ENCODE measurements at regions not wholly inside any gene's neighbourhood (a gene's known extent, or its start where the extent isn't known, plus 50 kb on each side); places are given as distances from the start of the nearest gene placed in this dataset.
"Not testable (repeated sequence)": the region's sequence is repeated elsewhere in the genome, so short reads cannot be mapped to it uniquely, and the experiment has no call there.

DNA sequence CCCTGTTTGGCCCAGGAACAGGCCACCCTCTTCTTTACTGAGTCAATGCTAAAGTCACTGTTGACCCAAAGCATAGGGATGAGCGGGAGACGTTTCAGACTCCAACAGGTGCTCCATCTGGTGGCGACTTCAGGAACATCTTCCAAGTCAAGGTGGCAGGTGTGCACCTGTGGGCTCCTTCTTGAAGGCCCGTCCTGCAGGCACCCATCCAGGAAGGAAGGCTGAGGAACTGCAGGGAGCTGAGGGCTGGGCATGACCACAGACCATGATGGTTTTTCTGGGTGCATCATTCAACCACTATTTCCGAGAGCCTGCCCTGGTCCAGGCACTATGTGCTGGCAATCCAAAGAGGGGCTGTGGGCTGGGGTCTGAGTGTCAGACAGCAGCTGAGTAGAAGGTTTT is 142.8 kb downstream of the NDUFA10 start:
- DNase-seq, result peak; percentile 6

DNA sequence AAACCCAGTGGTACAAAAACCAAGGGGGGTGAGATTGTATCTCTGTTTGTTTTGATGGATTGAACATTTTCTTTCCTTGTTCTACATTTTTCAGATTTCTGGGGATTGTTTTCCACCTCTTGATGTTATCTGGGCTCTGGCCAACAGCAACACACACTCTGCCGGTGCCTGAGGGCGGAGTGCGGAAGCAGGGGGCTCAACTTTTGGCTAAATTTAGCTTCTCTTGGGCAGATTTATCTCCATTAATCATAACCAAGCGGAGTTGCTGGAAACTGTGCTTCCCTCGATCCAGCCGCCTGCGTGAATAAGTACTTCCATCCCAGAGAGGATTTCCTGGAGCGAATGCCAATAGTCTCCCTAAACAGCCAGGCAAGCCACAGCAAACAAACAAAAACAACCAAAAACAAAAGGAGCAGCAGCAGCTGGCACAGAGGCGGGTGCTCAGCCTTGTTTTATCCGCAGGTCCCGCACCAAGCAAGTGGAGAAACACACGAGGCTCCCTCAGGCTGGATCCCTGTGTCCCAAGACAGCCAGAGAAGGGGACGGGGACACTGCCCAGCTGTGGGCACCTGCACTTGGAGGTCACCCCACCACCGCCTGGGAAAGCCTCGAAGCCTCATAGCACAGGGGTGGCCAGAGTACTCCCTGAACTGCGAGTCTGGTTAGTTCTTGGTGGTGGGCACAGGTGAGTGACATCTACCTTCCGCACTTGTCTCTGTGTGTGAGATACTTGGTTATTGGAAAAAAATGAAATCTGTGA is 143.4 kb downstream of the NDUFA10 start:
- peak; percentile 3 for DNase-seq

DNA sequence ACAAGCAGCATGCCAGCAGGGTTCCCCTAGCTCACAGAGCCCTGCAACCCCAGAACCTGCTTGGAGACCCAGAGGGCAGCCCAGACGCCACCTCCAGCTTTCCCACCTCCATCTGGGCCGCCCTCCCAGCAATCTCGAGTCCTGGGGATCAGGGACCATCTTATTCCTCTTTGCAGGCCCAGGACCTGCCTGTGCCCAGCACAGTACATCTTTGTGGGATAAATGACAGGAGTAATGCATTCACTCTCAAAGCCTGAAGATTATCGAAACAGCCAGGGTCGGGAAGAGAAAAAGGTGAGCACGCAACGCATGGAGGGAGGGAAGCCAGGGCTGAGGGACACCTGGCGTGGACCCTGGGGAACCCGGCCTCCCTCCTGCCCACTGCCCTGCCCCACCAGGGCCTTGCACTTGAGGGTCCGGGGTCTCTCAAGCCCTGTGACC is 144.1 kb downstream of the NDUFA10 start:
- DNase-seq, result no peak

DNA sequence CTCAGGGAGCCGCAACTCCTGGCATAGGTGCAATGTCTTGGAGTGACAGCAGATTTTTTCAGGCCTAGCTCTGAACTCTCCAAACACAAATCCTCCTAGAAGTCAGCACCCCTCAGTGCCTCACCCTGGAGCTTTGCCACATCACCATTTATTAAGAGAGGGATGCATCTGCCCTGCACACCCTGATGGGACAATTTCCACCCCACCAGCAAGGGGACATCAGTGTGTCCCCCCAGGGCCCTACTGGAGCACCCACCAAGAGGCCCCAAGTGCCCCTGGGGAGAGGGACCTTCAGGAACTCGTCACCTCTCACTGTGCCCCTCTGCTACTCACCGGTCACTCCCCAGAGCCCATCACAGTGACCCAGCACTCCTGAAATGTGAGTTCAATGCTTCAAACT is 144.7 kb downstream of the NDUFA10 start:
- no peak for DNase-seq

DNA sequence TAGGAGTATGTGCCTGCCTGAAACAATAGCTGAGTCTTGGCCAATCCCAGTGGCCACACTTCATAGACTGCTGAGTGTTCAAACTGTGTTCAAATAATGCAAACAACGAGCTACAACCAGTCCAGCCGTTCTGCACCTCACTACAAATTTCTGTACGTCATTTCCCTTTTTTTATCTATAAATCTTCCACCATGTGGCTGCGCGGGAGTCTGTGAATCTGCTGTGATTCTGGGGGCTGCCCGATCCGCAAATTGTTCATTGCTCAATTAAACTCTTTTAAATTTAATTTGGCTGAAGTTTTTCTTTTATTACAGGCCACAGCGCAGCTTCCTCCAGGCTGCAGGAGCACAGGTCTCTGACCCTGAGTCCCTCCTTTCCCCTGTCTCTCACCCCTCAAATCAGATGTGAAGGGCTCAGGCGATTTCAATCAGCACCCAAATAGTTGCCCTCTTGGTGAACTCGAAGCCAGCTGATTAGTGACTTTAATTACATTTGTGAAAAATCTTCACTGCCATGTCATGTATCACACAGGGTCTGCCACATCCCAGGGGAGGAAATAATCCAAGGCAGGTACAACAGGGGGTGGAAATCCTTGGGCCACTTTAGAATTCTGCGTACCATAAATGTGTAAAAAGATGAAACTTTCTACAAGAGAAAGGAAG is 145.6 kb downstream of the NDUFA10 start:
- DNase-seq, result no peak

DNA sequence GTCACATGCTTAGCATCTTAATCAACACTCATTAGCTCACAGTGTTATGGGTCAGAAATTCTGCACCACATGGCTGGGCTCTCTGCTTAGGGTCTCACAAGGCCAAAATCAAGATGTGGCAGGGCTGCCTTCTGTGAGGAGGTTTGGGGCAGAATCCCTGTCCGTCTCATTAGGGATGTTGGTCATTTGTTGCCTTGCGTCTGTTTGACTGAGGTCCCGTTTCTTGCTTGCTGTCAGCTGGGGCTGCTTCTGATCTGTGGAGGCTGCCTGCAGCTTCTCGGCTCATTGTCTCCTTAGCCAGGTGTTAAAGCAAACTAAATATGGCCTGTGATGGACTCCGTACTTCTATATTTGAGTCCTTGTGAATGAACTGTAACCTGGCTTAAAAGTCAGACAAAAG is 146.5 kb downstream of the NDUFA10 start:
- DNase-seq, result no peak

DNA sequence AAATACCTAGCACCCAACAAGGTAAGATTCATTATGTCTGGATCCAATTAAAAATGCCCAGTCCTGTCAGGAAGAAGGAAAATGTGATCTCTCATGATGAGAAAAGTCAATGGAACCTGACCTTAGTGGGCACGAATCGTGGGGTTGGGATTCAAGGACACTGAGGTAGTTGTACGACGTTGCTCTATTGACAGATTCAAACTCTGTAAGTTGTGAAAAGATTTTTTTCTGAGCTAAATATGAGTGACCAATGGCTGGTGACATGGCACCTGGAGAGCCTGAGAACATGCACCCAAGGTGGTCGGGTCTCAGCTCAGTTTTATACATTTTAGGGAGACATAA is 148.2 kb downstream of the NDUFA10 start:
- DNase-seq, result no peak

DNA sequence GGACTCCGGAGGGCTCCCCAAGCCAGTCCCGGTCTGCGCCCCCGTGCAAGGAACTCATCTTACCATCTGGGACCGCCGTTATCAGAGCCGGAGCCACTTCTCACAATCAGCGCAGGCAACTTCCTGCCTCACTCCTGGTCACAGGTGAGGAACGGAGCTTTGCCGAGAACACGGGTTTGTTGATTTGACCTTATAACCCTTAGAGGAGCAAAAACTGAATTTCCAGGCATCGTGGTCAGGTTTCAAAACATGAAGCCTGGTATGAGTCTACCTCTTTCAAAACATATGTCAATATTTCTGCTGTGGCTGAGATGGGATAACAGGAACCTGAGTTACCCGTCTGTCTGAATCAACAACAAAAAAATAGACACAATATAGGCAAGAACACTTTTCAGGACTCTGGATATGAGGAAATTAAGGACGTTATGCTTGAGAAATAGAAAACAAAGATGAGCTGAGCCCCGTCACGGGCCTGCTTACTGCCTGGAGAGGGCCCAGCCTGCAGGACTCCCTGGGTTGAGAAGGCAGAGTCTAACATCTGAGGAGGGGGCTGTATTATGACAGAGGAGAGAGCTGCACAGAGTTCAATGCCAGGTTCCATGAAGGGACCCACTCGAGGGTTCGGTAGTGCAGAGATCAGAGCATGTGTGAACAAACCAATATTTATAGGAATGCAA is 148.7 kb downstream of the NDUFA10 start:
- no peak for DNase-seq

DNA sequence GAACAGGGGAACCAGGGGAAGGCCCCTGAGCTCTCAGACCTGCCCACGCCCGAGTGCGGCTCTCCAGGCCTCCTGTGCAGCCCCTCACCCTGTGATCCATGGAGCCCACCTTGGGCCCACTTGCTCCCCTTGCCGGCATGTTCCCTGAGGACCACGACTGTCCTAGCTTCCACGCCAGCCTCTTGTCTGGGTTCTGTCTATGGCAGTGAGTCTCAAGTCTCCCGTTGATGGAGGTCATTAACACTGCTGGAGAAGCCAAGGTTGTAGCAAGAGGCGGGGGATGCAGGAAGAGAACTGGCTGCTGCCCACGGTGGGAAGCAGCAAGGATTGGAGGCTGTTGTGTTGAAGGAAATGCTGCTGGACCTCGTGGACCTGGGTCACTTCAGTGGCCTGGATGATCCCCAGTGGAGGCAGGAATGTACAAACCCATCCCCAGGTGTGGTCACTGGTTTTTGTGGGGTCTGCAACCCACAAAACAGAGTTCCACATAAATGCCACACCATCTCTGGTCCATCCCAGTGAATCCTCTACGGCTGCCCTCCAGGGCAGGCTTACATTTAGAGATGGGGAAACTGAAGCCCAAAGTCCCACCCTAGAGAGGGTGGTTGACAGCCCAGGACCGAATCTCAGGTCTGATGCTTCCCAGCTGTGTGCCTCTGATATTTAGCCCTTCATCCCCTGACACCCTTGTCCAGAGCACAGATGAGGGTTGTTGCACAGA is 150.3 kb downstream of the NDUFA10 start:
- no peak for DNase-seq

DNA sequence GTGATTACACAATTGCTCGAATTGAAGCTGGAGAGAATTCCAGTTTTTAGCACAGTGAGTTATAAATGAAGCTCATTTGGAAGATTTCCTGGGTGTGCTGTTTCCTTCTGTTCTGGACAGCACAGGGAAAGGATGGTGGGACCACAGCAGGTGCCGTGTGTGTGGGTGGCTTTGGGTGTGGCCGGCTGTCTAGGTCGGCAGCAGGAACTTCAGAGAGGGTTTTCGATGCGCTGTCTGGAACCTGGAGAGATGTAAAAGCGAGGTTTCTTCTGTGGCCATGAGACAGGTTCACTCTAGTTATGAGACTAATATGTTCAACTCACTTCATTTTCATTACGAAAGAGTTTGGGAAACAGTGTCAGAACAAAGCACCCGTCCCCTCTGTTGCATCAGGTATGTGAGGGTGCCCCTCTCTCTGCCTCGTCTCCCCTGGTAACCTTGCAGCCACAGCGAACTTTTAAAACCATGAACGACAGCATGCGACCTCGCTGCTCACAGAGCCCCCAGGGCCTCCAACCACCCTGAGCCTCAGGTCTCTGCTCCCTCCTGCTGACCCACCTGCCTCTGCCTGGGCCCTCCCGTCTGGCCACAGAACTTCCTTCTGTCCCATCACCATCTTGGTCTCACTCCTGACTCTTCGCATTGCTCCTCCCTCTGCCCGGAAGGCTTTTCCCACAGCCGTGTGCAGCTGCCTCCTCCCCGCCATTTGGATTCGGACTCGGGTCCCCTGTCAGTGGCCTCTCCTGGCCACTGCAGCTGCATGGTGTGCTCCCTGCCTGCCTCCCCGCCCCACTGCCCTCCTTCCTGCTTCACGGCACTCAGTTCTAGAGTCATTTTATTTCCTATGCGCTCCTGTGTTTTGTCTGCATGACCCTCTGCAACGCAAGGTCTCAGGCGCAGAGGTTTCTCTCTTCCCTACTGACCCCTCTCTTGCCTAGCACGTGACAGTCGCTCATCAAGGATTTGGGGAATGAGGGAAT is 151.2 kb downstream of the NDUFA10 start:
- no peak for DNase-seq

DNA sequence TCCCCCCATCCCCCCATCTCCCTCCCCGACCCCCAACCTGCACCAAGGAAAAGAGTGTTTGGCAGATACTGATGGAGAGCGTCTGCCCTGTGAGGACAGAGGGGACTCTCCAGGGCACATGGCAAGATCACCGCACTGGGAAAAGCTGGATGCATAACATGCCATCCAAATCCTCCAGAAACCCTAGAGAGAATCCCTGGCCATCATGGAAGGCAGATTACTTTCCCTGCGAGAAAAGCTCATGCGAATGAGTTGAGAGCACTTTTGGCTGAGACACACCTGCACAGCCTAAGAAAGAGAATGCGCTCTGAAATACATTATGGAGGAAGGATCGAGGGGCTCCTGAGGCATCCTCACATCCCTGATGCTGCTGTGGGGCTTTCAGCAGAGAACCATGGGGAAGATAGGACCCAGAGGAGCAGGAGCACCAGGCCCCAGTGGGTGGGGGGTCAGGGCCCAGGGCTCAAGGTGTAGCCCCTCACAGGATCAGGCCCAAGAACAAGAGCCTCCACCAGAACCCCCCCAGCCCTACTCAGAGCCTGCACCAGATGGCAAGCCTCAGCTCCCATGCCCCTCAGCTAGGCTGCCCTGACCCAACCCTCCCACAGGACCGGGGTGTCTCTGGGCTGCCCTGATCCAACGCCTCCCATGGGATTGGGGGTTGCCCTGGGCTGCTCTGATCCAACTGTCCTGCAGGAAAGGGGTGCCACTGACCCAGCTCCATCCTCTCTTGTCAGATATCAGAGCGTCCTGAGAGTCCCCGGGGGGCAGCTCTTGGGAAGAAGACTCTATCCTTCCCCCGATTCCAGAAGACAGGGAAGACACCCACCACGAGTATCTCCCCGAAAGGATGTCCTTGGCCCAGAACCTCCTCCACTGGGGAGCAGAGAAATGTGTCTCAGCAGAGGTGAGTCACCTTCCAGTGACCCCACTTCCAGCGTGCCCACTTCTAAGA is 153.4 kb downstream of the NDUFA10 start:
- no peak for DNase-seq

DNA sequence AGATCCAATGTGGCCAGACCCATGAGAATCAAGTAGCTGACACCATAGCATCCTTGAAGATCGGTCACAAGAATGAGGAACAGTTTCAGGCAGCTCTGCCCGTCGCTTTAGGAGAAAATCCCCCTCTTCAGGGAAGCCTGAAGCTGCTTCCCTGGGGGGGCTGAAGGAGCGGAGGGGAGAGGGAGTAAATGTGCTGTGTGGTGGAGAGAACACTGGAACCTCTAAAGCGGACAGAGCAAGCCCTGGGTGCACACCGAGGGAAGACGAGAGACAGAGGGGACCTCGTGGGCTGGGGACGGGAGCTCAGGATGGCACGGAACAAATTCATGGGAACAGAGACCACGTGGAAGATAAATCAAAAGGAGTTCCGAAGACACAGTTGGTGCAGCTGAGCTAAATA is 154.3 kb downstream of the NDUFA10 start:
- DNase-seq, result no peak

DNA sequence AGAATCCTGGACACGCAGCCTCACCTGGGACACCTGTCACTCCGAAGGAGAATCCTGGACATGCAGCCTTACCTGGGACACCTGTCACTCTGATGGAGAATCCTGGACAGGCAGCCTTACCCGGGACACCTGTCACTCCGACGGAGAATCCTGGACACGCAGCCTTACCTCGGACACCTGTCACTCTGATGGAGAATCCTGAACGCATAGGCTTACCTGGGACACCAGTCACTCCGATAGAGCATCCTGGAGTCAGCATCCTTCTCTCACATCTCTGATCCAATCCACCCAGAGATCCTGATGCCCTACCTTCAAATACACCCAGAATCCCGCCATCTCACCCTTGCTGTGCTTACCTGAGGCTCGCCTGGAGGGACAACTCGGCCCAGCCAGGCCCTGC is 154.9 kb downstream of the NDUFA10 start:
- no peak for DNase-seq

DNA sequence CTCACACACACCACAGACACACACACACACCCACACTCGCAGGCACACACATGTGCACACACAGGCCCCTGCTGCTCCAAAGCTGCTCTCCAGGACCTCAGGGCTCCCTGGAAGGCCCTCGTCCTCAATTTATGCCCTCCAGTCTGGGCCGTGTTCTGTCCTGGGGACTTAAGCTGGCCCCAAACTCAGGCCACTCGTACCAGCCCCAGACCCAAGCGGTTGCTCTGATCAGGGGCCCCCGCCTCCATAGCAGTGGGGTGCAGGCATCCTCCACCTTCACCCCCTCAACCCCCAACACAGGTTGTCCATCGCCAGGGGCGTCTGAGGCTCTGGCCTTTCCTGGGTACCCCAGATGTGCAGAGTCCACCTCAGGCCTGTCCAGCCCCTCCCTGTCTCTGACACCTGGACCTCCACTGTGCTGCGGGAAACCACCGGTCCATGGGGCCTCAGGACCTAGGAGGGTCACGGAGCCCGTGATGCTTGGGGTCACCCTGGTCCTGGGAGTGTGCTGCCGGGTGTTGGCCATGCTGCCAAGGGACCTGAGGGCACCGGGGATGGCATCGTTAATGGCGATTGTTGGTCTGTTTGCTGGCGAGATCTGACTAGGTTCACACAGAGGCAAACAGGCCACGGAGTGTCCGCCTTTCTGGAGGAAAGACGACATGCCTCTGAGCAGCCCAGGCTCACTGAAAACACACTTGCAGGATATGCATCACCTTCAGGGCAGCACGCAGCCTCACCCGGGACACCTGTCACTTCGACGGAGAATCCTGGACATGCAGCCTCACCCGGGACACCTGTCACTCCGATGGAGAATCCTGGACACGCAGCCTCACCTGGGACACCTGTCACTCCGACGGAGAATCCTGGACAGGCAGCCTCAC is 155.6 kb downstream of the NDUFA10 start:
- DNase-seq, result no peak

DNA sequence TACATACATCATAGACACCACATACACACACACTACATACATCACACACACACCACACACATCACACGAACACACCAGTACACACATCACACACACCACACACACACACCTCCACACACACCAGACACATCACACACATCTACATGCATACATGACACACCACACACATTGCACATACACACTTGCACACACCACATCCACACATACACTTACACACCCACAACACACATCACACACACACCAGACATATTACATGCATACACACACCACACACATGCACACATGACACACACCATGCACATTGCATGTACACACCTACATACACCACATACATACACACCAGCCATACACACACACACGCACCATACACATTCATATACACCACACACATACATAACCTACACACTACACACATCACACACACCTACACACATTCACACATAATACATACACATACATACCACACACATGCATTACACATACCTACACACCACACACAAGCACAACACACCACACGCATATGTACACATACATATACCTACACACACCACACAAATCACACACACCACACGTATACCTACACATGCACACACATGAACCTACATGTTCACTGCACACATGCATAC is 156.5 kb downstream of the NDUFA10 start:
- DNase-seq, result no peak

DNA sequence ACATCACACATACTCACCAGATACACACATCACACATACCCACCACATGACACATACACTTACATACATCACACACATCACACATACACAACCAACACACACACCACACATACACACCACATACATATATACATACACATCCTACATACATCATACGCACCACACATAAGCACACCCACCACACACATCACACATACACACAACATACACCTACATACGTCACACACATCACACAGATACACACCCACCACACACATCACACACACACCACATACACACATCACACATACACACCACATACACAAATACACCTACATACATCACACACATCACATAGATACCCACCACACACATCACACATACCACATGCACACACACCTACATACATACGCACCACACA is 158.4 kb downstream of the NDUFA10 start:
- no peak for DNase-seq

DNA sequence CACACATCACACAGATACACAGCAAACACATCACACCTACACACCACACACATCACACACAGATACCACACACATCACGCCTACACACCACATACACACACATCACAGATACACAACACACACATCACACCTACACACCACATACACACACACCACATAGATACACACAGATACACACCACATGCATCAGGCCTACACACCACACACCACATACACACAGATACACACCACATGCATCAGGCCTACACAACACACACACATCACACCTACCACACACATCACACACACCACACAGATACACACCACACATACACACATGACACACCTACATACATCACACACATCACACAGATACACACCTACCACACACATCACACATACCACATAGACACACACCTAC is 158.8 kb downstream of the NDUFA10 start:
- no peak for DNase-seq

DNA sequence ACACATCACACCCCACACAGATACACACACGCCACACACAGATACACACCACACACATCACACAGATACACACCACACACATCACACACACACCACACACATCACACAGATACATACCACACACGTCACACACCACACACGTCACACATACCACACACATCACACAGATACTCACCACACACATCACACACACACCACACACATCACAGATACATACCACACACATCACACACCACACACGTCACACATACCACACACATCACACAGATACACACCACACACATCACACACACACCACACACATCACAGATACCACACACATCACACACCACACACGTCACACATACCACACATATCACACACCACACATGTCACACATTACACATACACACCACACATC is 159.3 kb downstream of the NDUFA10 start:
- DNase-seq, result not testable (repeated sequence)

DNA sequence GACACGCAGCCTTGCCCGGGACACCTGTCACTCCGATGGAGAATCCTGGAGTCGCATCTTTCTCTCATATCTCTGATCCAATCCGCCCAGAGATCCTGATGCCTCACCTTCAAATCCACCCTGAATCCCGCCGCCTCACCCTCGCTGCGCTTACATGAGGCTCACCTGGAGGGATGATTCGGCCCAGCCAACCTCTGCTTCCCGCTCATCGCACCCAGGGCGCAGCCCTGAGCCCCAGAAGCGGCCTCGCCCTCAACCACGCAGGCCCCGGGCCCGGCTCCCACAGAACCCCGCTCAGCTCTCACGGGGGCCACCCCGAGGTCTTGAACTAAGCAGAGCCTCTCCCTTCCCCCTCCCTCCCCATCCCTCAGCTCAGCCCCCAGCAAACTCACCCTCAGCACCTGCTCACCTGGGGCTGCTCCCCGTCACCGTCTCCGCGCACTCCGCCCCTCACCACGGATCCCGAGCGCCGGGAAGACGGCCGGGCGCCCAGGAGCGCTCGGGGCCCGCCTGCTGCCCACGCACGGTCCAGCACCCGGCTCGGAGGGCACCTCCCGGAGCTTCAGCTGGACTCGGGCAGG is 160.0 kb downstream of the NDUFA10 start:
- DNase-seq, result no peak

All from EL (cell line).